ENCODE measurements at regions not wholly inside any gene's neighbourhood (a gene's known extent, or its start where the extent isn't known, plus 50 kb on each side); places are given as distances from the start of the nearest gene placed in this dataset.

GRCh38 chr7:98729121-98729520 is 112.0 kb downstream of the NPTX2 start:
- CTCF ChIA-PET, result no interaction called here
- peaks cover 35% of the 10 kb centered on the region for H3K27me3 Mint-ChIP-seq
- Histone ChIP-seq H3K4me1 (ENCODE audit: control insufficient read depth in 2 of 2, insufficient read depth in 2 of 2, low read length in 2 of 2) (no peaks in the 10 kb centered on the region), H3K36me3 (replicated peaks in 1 of 2; ENCODE audit: control extremely low read depth in 1 of 2, control insufficient read depth in 1 of 2, extremely low read depth in 1 of 2, insufficient read depth in 2 of 2, low read length in 1 of 2) (no peaks in the 10 kb centered on the region), H3K4me3 (ENCODE audit: control extremely low read depth in 1 of 5, extremely low read depth in 1 of 5, insufficient read depth in 1 of 5, low read depth in 2 of 5, low read length in 4 of 5) (no peak overlapping the region), H3K27ac (ENCODE audit: low read length in 2 of 2) (no peak overlapping the region), H3K79me2 (ENCODE audit: control insufficient read depth, insufficient read depth, low read length) (no peaks in the 10 kb centered on the region), H4K20me1 (ENCODE audit: control insufficient read depth, insufficient read depth, low read length, poor library complexity, severe bottlenecking) (no peaks in the 10 kb centered on the region), H2AFZ (ENCODE audit: insufficient read depth, low read depth, low read length, poor library complexity, severe bottlenecking) (no peak overlapping the region), H3K4me2 (replicated peaks; ENCODE audit: low read depth, low read length, poor library complexity, severe bottlenecking) (no peak overlapping the region), H3K9ac (ENCODE audit: low read length) (no peak overlapping the region), H3K27me3 (replicated peaks in 1 of 4; ENCODE audit: control extremely low read depth in 1 of 4, control insufficient read depth in 3 of 4, insufficient read depth in 4 of 4, low read length in 3 of 4) (peaks cover 0 to 4% (median 0%) of the 10 kb centered on the region in 4 experiments), H3K9me3 (ENCODE audit: control extremely low read depth in 1 of 3, control insufficient read depth in 2 of 3, insufficient read depth in 1 of 3, low read length in 2 of 3) (peaks cover 0 to 6% (median 0%) of the 10 kb centered on the region in 3 donors)
- H3K9me3 Mint-ChIP-seq (ENCODE audit: insufficient read depth), result peaks cover 7% of the 10 kb centered on the region
- ATAC-seq (ENCODE audit: low read depth) (no peak), DNase-seq (no peak)
- POLR2A ChIA-PET, result interaction anchor here (0.6 kb wide), 1 partner anchor 110 kb away, joined by 9 read pairs; no protein-coding TSS in a partner anchor
- intact Hi-C loops (cut with micrococcal nuclease), result no loop called here
- H3K4me1 Mint-ChIP-seq, result no peaks in the 10 kb centered on the region
- no peak overlapping the region for H3K4me3 Mint-ChIP-seq
- 90% methylated on average over 4 of the region's 7 CpGs for WGBS (ENCODE audit: insufficient coverage)
- H3K27ac Mint-ChIP-seq, result no peak overlapping the region
- TF ChIP-seq EZH2 (IDR thresholded peaks at IDR 0.05; ENCODE audit: borderline replicate concordance, insufficient read depth, low read depth, low read length, poor library complexity, severe bottlenecking), result no peak
- no peak for TF ChIP-seq CTCF (IDR thresholded peaks at IDR 0.05)

- ATAC-seq (ENCODE audit: low read depth) (no peak), DNase-seq (no peak)
- no peak for TF ChIP-seq CTCF (IDR thresholded peaks at IDR 0.05)
- no peak for TF ChIP-seq EZH2 (IDR thresholded peaks at IDR 0.05; ENCODE audit: borderline replicate concordance, insufficient read depth, low read depth, low read length, poor library complexity, severe bottlenecking)
- 49% methylated on average over 3 of the region's 4 CpGs for WGBS (ENCODE audit: insufficient coverage)
- no peak overlapping the region for H3K27ac ChIP-seq (ENCODE audit: low read length in 2 of 2)
- H3K27me3 ChIP-seq (replicated peaks in 1 of 4; ENCODE audit: control extremely low read depth in 1 of 4, control insufficient read depth in 3 of 4, insufficient read depth in 4 of 4, low read length in 3 of 4), result peaks cover 0 to 4% (median 0%) of the 10 kb centered on the region in 4 experiments
- Mint-ChIP-seq H3K4me1 (no peaks in the 10 kb centered on the region), H3K4me3 (no peak overlapping the region), H3K27ac (no peak overlapping the region), H3K27me3 (peaks cover 35% of the 10 kb centered on the region), H3K9me3 (ENCODE audit: insufficient read depth) (peaks cover 7% of the 10 kb centered on the region)
- no peaks in the 10 kb centered on the region for H4K20me1 ChIP-seq (ENCODE audit: control insufficient read depth, insufficient read depth, low read length, poor library complexity, severe bottlenecking)
- ChIA-PET POLR2A (no interaction called here), CTCF (interaction anchor here (1.1 kb wide), 1 partner anchor 16 kb away, joined by 3 read pairs; no protein-coding TSS in a partner anchor)
- no peaks in the 10 kb centered on the region for H3K4me1 ChIP-seq (ENCODE audit: control insufficient read depth in 2 of 2, insufficient read depth in 2 of 2, low read length in 2 of 2)
- intact Hi-C loops (cut with micrococcal nuclease), result no loop called here
- H2AFZ ChIP-seq (ENCODE audit: insufficient read depth, low read depth, low read length, poor library complexity, severe bottlenecking), result no peak overlapping the region
- no peak overlapping the region for H3K4me3 ChIP-seq (ENCODE audit: control extremely low read depth in 1 of 5, extremely low read depth in 1 of 5, insufficient read depth in 1 of 5, low read depth in 2 of 5, low read length in 4 of 5)
- no peak overlapping the region for H3K9ac ChIP-seq (ENCODE audit: low read length)
- no peaks in the 10 kb centered on the region for H3K36me3 ChIP-seq (replicated peaks in 1 of 2; ENCODE audit: control extremely low read depth in 1 of 2, control insufficient read depth in 1 of 2, extremely low read depth in 1 of 2, insufficient read depth in 2 of 2, low read length in 1 of 2)
- peaks cover 0 to 6% (median 0%) of the 10 kb centered on the region in 3 donors for H3K9me3 ChIP-seq (ENCODE audit: control extremely low read depth in 1 of 3, control insufficient read depth in 2 of 3, insufficient read depth in 1 of 3, low read length in 2 of 3)
- H3K4me2 ChIP-seq (replicated peaks; ENCODE audit: low read depth, low read length, poor library complexity, severe bottlenecking), result no peak overlapping the region
- H3K79me2 ChIP-seq (ENCODE audit: control insufficient read depth, insufficient read depth, low read length), result no peaks in the 10 kb centered on the region
Measured at GRCh38 chr7:98730326-98730725, 113.2 kb downstream of the NPTX2 start.
